Ovary (tissue), 3 donors: ENCODE measurements at regions not wholly inside any gene's neighbourhood (a gene's known extent, or its start where the extent isn't known, plus 50 kb on each side); places are given as distances from the start of the nearest gene placed in this dataset.

Experiments
- POLR2A ChIP-seq: fragments of 450-650 bp; IDR thresholded peaks from one replicate; pipeline ENCODE4 v1.6.1; 2017; ENCODE audit warnings: antibody characterized with exemption, mild to moderate bottlenecking, moderate library complexity
- TF ChIP-seq, protein P1 (sequence below), 3 donors: fragments of 450-650 bp in 2 of 3; fragments of 200-600 bp in 1 of 3; IDR thresholded peaks; one replicate each; pipeline versions ENCODE4 v1.5.1 to v1.8.0; 2016 to 2022; ENCODE audit warnings: antibody characterized with exemption in 3 of 3, mild to moderate bottlenecking in 1 of 3
- donor health status: DM: no; HTN: no; CAD: no.

DNA sequence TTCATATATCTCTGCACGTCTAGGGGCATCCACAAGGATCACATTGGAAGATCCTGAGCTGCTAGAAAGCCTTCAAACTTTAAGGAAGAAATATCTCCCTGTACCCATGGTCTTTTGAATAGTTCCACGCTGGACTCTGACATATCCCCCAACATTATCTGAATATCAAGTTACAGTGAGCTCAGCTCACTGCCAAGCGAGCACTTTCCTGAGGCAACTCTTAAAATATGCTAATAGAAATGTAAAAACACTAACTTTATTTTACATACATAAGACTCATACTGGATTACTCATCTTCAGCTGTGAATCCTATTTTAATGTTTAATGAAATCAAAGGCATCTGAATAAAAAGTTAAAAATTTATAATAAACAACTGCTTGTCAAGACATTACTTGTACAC lies 420.2 kb upstream of the CCDC54 start:
- no peak for TF ChIP-seq POLR2A
- TF ChIP-seq, protein P1, sequence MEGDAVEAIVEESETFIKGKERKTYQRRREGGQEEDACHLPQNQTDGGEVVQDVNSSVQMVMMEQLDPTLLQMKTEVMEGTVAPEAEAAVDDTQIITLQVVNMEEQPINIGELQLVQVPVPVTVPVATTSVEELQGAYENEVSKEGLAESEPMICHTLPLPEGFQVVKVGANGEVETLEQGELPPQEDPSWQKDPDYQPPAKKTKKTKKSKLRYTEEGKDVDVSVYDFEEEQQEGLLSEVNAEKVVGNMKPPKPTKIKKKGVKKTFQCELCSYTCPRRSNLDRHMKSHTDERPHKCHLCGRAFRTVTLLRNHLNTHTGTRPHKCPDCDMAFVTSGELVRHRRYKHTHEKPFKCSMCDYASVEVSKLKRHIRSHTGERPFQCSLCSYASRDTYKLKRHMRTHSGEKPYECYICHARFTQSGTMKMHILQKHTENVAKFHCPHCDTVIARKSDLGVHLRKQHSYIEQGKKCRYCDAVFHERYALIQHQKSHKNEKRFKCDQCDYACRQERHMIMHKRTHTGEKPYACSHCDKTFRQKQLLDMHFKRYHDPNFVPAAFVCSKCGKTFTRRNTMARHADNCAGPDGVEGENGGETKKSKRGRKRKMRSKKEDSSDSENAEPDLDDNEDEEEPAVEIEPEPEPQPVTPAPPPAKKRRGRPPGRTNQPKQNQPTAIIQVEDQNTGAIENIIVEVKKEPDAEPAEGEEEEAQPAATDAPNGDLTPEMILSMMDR (IDR thresholded peaks at IDR 0.05), result no peak
